AG04449 (cell line): ENCODE measurements at regions not wholly inside any gene's neighbourhood (a gene's known extent, or its start where the extent isn't known, plus 50 kb on each side); places are given as distances from the start of the nearest gene placed in this dataset.

ENCODE experiments used
- CTCF ChIA-PET: fragments of 350-600 bp; formaldehyde crosslinking; extraction: SDS; loops from one replicate; lab custom pipeline; 2021; ENCODE audit warnings: antibody characterized with exemption; lab: Yijun Ruan, JAX
- POLR2A ChIA-PET: fragments of 400-600, 350-600 bp; formaldehyde crosslinking; extraction: SDS; loops from one replicate; lab custom pipeline; 2020; ENCODE audit warnings: antibody characterized with exemption, inconsistent platforms; lab: Yijun Ruan, JAX
- DNase-seq: peaks from one replicate; pipeline ENCODE4 v3.0.0-alpha.2; 2010; ENCODE audit warnings: low read depth, low spot score
- H3K4me3 ChIP-seq: 2 replicates; pipeline ENCODE4 v1.5.1; 2011; ENCODE audit warnings: low read depth, mild to moderate bottlenecking, control low read depth, low read length
- CTCF ChIP-seq: IDR thresholded peaks from one replicate; pipeline ENCODE4 v1.5.1; 2011; ENCODE audit warnings: mild to moderate bottlenecking, moderate library complexity, low read length, control low read depth, inconsistent platforms; ENCODE audit not compliant: insufficient read depth; ENCODE audit errors: missing control alignments

- DNase-seq = no peak
- ChIA-PET POLR2A (no interaction called here), CTCF (interaction anchor here (0.8 to 14.9 kb wide), 5 partner anchors 183 to 297 kb away, joined by 3 to 322 read pairs (median 6); no protein-coding TSS in a partner anchor)
- no peak overlapping the region for H3K4me3 ChIP-seq
- no peak for TF ChIP-seq CTCF
Observed at GRCh38 chr15:97902140-97902780, 58.2 kb upstream of the ARRDC4 start.

GRCh38 chr15:97903560-97903959 lies 56.9 kb upstream of the ARRDC4 start:
- no peak overlapping the region for H3K4me3 ChIP-seq
- POLR2A ChIA-PET = no interaction called here
- no peak for TF ChIP-seq CTCF
- DNase-seq = no peak
- CTCF ChIA-PET = interaction anchor here (0.6 to 14.9 kb wide), 10 partner anchors 10 to 283 kb away, joined by 3 to 322 read pairs (median 6); no protein-coding TSS in a partner anchor

GRCh38 chr15:97903971-97904572 lies 56.4 kb upstream of the ARRDC4 start:
- no peak for DNase-seq
- TF ChIP-seq CTCF = peak; percentile 91
- ChIA-PET POLR2A (no interaction called here), CTCF (interaction anchor here (0.6 to 14.9 kb wide), 11 partner anchors 10 to 282 kb away, joined by 3 to 322 read pairs (median 6); no protein-coding TSS in a partner anchor)
- no peak overlapping the region for H3K4me3 ChIP-seq

- peak; percentile 89 for TF ChIP-seq CTCF
- DNase-seq = no peak
- H3K4me3 ChIP-seq = no peak overlapping the region
- CTCF ChIA-PET = interaction anchor here (0.6 to 14.9 kb wide), 6 partner anchors 11 to 1017 kb away, joined by 3 to 322 read pairs (median 10); no protein-coding TSS in a partner anchor
- POLR2A ChIA-PET = no interaction called here
Observed at GRCh38 chr15:97909291-97909891, 51.1 kb upstream of the ARRDC4 start.
